Prostate gland (tissue), 2 donors: ENCODE measurements at regions not wholly inside any gene's neighbourhood (a gene's known extent, or its start where the extent isn't known, plus 50 kb on each side); places are given as distances from the start of the nearest gene placed in this dataset.

Source experiments
- DNase-seq: peaks from one replicate; pipeline ENCODE4 v3.0.0-alpha.2; 2019; ENCODE audit warnings: low spot score
- H3K27ac ChIP-seq, 2 donors: fragments of 200-600 bp; sonication (generic); 2 replicates each; pipeline ENCODE4 v1.5.1; 2017 to 2019
- H3K27me3 ChIP-seq: fragments of 200-600 bp; sonication (generic); replicated peaks from 2 replicates; pipeline ENCODE4 v1.5.1; 2019; ENCODE audit not compliant: insufficient read depth
- H3K36me3 ChIP-seq, 2 donors: fragments of 200-600 bp; sonication (generic); 1 replicate in 1 of 2; 2 replicates in 1 of 2; pipeline versions ENCODE4 v1.5.1 to v1.8.1; 2017 to 2019
- H3K4me1 ChIP-seq: fragments of 200-600 bp; sonication (generic); replicated peaks from 2 replicates; pipeline ENCODE4 v1.5.1; 2019
- H3K4me3 ChIP-seq, 2 donors: fragments of 200-600 bp; sonication (generic); 2 replicates each; pipeline ENCODE4 v1.5.1; 2017 to 2019
- H3K9me3 ChIP-seq: fragments of 200-600 bp; sonication (generic); 2 replicates; pipeline ENCODE4 v1.5.1; 2017
- CTCF ChIP-seq, 4 experiments: fragments of 200-600 bp in 2 of 4; fragments of 450-650 bp in 2 of 4; sonication (generic) in 2 of 4; IDR thresholded peaks; 1 replicate in 3 of 4; 2 replicates in 1 of 4; pipeline ENCODE4 v1.5.1; 2016 to 2019; ENCODE audit warnings: antibody characterized with exemption in 4 of 4, mild to moderate bottlenecking in 2 of 4, moderate library complexity in 2 of 4
- POLR2A ChIP-seq: fragments of 450-650 bp; IDR thresholded peaks from one replicate; pipeline ENCODE4 v1.6.1; 2016; ENCODE audit warnings: antibody characterized with exemption, mild to moderate bottlenecking
- POLR2AphosphoS5 ChIP-seq: sonication (generic); formaldehyde crosslinking; IDR thresholded peaks from one replicate; pipeline ENCODE4 v1.6.1; 2017; ENCODE audit warnings: antibody characterized with exemption
- WGBS: methylation state at CpG from one replicate; pipeline ENCODE4 v1.1.5; 2018; 5-methylcytosine and 5-hydroxymethylcytosine counted together
- intact Hi-C: fragments of 100-400 bp; cut with DNase I; formaldehyde crosslinking; loops from one replicate; pipeline ENCODE4 v1.14.2; 2022

GRCh38 chr18:40523287-40523686 is 1431.7 kb upstream of the PIK3C3 start:
- 79% methylated on average over 1 of the region's 1 CpG for WGBS
- Histone ChIP-seq H3K4me3 (no peak overlapping the region), H3K27me3 (no peaks in the 10 kb centered on the region), H3K36me3 (no peaks in the 10 kb centered on the region), H3K9me3 (no peaks in the 10 kb centered on the region), H3K27ac (no peak overlapping the region), H3K4me1 (no peaks in the 10 kb centered on the region)
- no peak for TF ChIP-seq CTCF (IDR thresholded peaks at IDR 0.05)
- no peak for TF ChIP-seq POLR2AphosphoS5
- TF ChIP-seq POLR2A, result no peak
- intact Hi-C loops, result no loop called here
- DNase-seq, result no peak

GRCh38 chr18:40501026-40501425 is 1454.0 kb upstream of the PIK3C3 start:
- no peaks in the 10 kb centered on the region for H3K36me3 ChIP-seq
- H3K4me1 ChIP-seq, result no peaks in the 10 kb centered on the region
- DNase-seq, result no peak
- no peaks in the 10 kb centered on the region for H3K9me3 ChIP-seq
- no peak overlapping the region for H3K27ac ChIP-seq
- peaks cover 2% of the 10 kb centered on the region for H3K27me3 ChIP-seq
- 61% methylated on average over 1 of the region's 1 CpG for WGBS
- intact Hi-C loops, result no loop called here
- TF ChIP-seq POLR2AphosphoS5 (no peak), CTCF (IDR thresholded peaks at IDR 0.05) (no peak)
- no peak overlapping the region for H3K4me3 ChIP-seq

GRCh38 chr18:40494603-40495002 is 1460.4 kb upstream of the PIK3C3 start:
- H3K4me1 ChIP-seq, result no peaks in the 10 kb centered on the region
- H3K9me3 ChIP-seq, result no peaks in the 10 kb centered on the region
- no peak for DNase-seq
- TF ChIP-seq POLR2AphosphoS5 (no peak), POLR2A (no peak), CTCF (IDR thresholded peaks at IDR 0.05) (no peak)
- H3K27me3 ChIP-seq, result no peaks in the 10 kb centered on the region
- intact Hi-C loops, result no loop called here
- H3K36me3 ChIP-seq, result no peaks in the 10 kb centered on the region
- WGBS, result 88% methylated on average over 2 of the region's 2 CpGs
- H3K4me3 ChIP-seq, result no peak overlapping the region
- no peak overlapping the region for H3K27ac ChIP-seq

- Histone ChIP-seq H3K4me1 (no peaks in the 10 kb centered on the region), H3K27ac (no peak overlapping the region), H3K36me3 (no peaks in the 10 kb centered on the region), H3K27me3 (no peaks in the 10 kb centered on the region), H3K9me3 (no peaks in the 10 kb centered on the region), H3K4me3 (no peak overlapping the region)
- TF ChIP-seq POLR2A (no peak), POLR2AphosphoS5 (no peak), CTCF (IDR thresholded peaks at IDR 0.05) (no peak)
- intact Hi-C loops, result no loop called here
- no peak for DNase-seq
- WGBS, result 51% methylated on average over 4 of the region's 4 CpGs
Observed at GRCh38 chr18:40493316-40493715, 1461.7 kb upstream of the PIK3C3 start.

- no peak for DNase-seq
- Histone ChIP-seq H3K27me3 (no peaks in the 10 kb centered on the region), H3K9me3 (no peaks in the 10 kb centered on the region), H3K36me3 (no peaks in the 10 kb centered on the region), H3K4me1 (no peaks in the 10 kb centered on the region), H3K27ac (no peak overlapping the region), H3K4me3 (no peak overlapping the region)
- TF ChIP-seq POLR2A (no peak), POLR2AphosphoS5 (no peak), CTCF (IDR thresholded peaks at IDR 0.05) (no peak)
- intact Hi-C loops, result no loop called here
Observed at GRCh38 chr18:40489301-40489700, 1465.7 kb upstream of the PIK3C3 start.
